Loucy (cell line): ENCODE measurements at regions not wholly inside any gene's neighbourhood (a gene's known extent, or its start where the extent isn't known, plus 50 kb on each side); places are given as distances from the start of the nearest gene placed in this dataset.

Experiments used
- H2AFZ ChIP-seq: fragments of 200-600 bp; sonication (generic); 2 replicates; pipeline ENCODE4 v1.6.0; 2016; ENCODE audit warnings: antibody characterized with exemption, mild to moderate bottlenecking, low read length, moderate library complexity
- H3F3A ChIP-seq: fragments of 200-600 bp; 2 replicates; pipeline ENCODE4 v1.6.0; 2016; ENCODE audit warnings: antibody characterized with exemption, low read depth, mild to moderate bottlenecking
- H3K27me3 ChIP-seq: fragments of 200-600 bp; sonication (generic); 2 replicates; pipeline ENCODE4 v1.6.1; 2014; ENCODE audit warnings: low read length, mild to moderate bottlenecking; ENCODE audit not compliant: insufficient read depth, poor library complexity, severe bottlenecking
- H3K36me3 ChIP-seq: fragments of 200-600 bp; sonication (generic); 2 replicates; pipeline ENCODE4 v1.6.1; 2016; ENCODE audit warnings: low read length; ENCODE audit not compliant: insufficient read depth
- H3K4me1 ChIP-seq: fragments of 200-600 bp; sonication (generic); 2 replicates; pipeline ENCODE4 v1.5.1; 2014; ENCODE audit warnings: low read length, mild to moderate bottlenecking; ENCODE audit not compliant: insufficient read depth, poor library complexity, severe bottlenecking
- H3K4me2 ChIP-seq: fragments of 200-600 bp; sonication (generic); 2 replicates; pipeline ENCODE4 v1.6.0; 2014; ENCODE audit warnings: antibody characterized with exemption, low read length, low read depth, mild to moderate bottlenecking; ENCODE audit not compliant: poor library complexity, severe bottlenecking
- H3K4me3 ChIP-seq: fragments of 200-600 bp; sonication (generic); 2 replicates; pipeline ENCODE4 v1.5.1; 2014; ENCODE audit warnings: low read length, mild to moderate bottlenecking, mixed read lengths; ENCODE audit not compliant: poor library complexity, severe bottlenecking
- H3K79me2 ChIP-seq: fragments of 200-600 bp; sonication (generic); 2 replicates; pipeline ENCODE4 v1.6.1; 2014; ENCODE audit warnings: low read length; ENCODE audit not compliant: insufficient read depth
- H3K9ac ChIP-seq: fragments of 200-600 bp; sonication (generic); 2 replicates; pipeline ENCODE4 v1.6.0; 2014; ENCODE audit warnings: mild to moderate bottlenecking, low read depth, low read length, moderate library complexity; ENCODE audit not compliant: poor library complexity, severe bottlenecking
- H3K9me2 ChIP-seq: fragments of 200-600 bp; sonication (generic); replicated peaks from 2 replicates; pipeline ENCODE4 v1.6.1; 2016; ENCODE audit warnings: low read depth, low read length, mixed read lengths
- H3K9me3 ChIP-seq: fragments of 200-600 bp; sonication (generic); 2 replicates; pipeline ENCODE4 v1.6.1; 2014; ENCODE audit warnings: mild to moderate bottlenecking, antibody characterized with exemption, low read length, low read depth; ENCODE audit not compliant: insufficient read depth
- H4K20me1 ChIP-seq: fragments of 200-600 bp; sonication (generic); 2 replicates; pipeline ENCODE4 v1.6.0; 2014; ENCODE audit warnings: antibody characterized with exemption, low read length, mild to moderate bottlenecking; ENCODE audit not compliant: insufficient read depth, poor library complexity, severe bottlenecking
- EZH2phosphoT487 ChIP-seq: fragments of 200-600 bp; IDR thresholded peaks from 2 replicates; pipeline ENCODE4 v1.6.1; 2018; ENCODE audit warnings: antibody characterized with exemption, mild to moderate bottlenecking, moderate library complexity, borderline replicate concordance
- TF ChIP-seq, protein P1 (sequence below): fragments of 200-600 bp; sonication (generic); conservative IDR thresholded peaks from 2 replicates; pipeline ENCODE4 v1.5.1; 2014; ENCODE audit warnings: mild to moderate bottlenecking, antibody characterized with exemption, low read length

DNA sequence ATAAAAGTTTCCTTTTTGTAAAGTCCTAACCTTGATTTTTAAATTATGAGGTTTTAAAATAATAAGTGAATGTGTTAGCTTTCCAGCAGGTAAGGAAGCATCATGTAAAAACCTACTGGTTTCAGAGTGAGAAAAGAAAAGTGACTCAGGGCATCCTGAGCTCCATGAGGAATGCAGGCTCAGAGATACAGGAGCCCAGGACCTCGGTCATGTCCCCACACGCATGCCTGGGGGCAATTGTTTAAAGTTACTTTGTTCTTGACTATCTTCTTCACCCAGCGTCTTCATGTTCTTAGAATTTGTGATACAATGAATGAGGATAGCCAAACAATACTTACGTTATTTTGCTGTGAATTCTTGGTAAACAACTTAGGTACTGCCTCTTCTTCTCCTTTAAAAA is 117.4 kb upstream of the PLPPR5 start:
- Histone ChIP-seq H3K4me2 (no peak overlapping the region), H3F3A (no peaks in the 10 kb centered on the region), H3K9ac (no peak overlapping the region), H3K27me3 (no peaks in the 10 kb centered on the region), H3K9me3 (no peaks in the 10 kb centered on the region), H3K79me2 (no peaks in the 10 kb centered on the region), H4K20me1 (no peaks in the 10 kb centered on the region), H3K36me3 (no peaks in the 10 kb centered on the region), H2AFZ (no peak overlapping the region), H3K4me1 (no peaks in the 10 kb centered on the region), H3K9me2 (no peaks in the 10 kb centered on the region), H3K4me3 (no peak overlapping the region)
- TF ChIP-seq, protein P1, sequence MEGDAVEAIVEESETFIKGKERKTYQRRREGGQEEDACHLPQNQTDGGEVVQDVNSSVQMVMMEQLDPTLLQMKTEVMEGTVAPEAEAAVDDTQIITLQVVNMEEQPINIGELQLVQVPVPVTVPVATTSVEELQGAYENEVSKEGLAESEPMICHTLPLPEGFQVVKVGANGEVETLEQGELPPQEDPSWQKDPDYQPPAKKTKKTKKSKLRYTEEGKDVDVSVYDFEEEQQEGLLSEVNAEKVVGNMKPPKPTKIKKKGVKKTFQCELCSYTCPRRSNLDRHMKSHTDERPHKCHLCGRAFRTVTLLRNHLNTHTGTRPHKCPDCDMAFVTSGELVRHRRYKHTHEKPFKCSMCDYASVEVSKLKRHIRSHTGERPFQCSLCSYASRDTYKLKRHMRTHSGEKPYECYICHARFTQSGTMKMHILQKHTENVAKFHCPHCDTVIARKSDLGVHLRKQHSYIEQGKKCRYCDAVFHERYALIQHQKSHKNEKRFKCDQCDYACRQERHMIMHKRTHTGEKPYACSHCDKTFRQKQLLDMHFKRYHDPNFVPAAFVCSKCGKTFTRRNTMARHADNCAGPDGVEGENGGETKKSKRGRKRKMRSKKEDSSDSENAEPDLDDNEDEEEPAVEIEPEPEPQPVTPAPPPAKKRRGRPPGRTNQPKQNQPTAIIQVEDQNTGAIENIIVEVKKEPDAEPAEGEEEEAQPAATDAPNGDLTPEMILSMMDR = no peak
- no peak for TF ChIP-seq EZH2phosphoT487

DNA sequence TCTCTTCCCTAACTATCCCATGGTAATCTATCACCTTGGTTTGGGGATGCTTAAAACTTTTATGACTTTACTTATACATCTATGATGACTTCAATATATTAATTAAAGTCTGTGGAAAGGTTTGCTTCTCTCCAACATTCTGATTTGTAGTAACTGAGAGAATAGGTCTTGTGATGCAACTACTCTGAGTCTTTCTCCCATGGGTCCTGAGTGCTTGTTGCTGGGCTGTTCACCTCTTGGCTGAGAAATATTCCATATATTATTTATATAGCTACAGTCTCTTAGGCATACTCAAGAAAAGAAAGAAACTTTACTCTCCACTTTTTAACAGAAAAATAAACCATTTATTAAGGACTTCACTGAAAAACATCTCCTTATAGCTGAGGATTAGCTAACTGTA is 119.3 kb upstream of the PLPPR5 start:
- H3K79me2 ChIP-seq = no peaks in the 10 kb centered on the region
- H3K9me3 ChIP-seq = no peaks in the 10 kb centered on the region
- H3K4me3 ChIP-seq = no peak overlapping the region
- TF ChIP-seq, protein P1 = no peak
- TF ChIP-seq EZH2phosphoT487 = no peak
- no peaks in the 10 kb centered on the region for H3F3A ChIP-seq
- no peaks in the 10 kb centered on the region for H3K36me3 ChIP-seq
- H3K9ac ChIP-seq = no peak overlapping the region
- H3K9me2 ChIP-seq = no peaks in the 10 kb centered on the region
- H3K4me1 ChIP-seq = no peaks in the 10 kb centered on the region
- no peaks in the 10 kb centered on the region for H3K27me3 ChIP-seq
- H4K20me1 ChIP-seq = no peaks in the 10 kb centered on the region
- H3K4me2 ChIP-seq = no peak overlapping the region
- H2AFZ ChIP-seq = no peak overlapping the region

DNA sequence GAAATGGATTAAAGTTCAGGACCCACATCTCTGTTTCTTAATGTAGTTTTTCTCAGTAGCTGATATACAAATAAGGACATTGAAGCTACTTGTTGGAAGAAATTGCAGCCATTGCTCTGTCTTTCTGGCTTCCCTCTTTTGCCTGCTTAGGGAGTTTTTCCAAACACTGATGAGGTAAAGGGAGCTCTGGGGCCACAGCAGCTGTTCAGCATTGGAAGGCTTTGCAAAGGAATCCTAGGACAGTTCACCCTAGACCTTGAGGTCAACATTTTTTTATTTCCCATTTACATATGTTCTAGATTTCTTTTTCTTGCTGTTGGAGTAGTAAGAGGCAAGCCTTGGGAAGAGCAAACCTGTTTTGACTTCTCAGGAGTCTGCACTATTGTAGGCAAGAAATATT is 126.9 kb upstream of the PLPPR5 start:
- Histone ChIP-seq H3K9me3 (no peaks in the 10 kb centered on the region), H3K27me3 (no peaks in the 10 kb centered on the region), H3K9ac (no peak overlapping the region), H2AFZ (no peak overlapping the region), H3K36me3 (no peaks in the 10 kb centered on the region), H3K4me2 (no peak overlapping the region), H3K4me1 (peaks cover 8% of the 10 kb centered on the region), H3K79me2 (no peaks in the 10 kb centered on the region), H3K4me3 (no peak overlapping the region), H3F3A (no peaks in the 10 kb centered on the region), H4K20me1 (no peaks in the 10 kb centered on the region), H3K9me2 (no peaks in the 10 kb centered on the region)
- TF ChIP-seq, protein P1 = no peak
- no peak for TF ChIP-seq EZH2phosphoT487
